ENCODE measurements at regions not wholly inside any gene's neighbourhood (a gene's known extent, or its start where the extent isn't known, plus 50 kb on each side); places are given as distances from the start of the nearest gene placed in this dataset.

DNA sequence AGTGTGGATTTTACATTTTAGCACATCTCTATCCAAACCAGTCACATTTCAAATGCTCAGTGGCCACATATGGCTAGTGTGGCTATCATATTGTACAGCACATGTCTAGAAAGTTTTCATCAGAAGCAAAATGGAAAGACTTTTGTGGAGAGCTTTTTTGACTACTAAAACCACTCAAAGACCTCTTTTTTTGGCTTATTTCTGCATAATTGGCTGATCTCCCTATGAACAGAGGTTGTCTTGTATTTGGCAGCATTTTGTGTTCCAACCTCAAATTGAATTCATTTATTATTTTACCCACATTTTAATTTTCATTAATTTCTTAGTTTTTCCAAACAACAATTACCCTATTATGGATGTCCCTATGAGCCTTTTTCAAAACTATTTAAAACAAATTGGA is 395.7 kb downstream of the TLE1 start:
- ChIA-PET CTCF (no interaction called here), POLR2A (no interaction called here)
- H3K4me3 ChIP-seq (ENCODE audit: low read length), result no peak overlapping the region
- no peak for DNase-seq
- no peak for ATAC-seq
- peaks cover 0 to 3% (median 0%) of the 10 kb centered on the region in 7 donors for H3K4me1 Mint-ChIP-seq
- no peaks in the 10 kb centered on the region for H3K36me3 ChIP-seq (ENCODE audit: control insufficient read depth in 2 of 3, insufficient read depth in 3 of 3, low read length in 3 of 3)
- intact Hi-C loops (cut with micrococcal nuclease), result no loop called here
- no peaks in the 10 kb centered on the region for H3K4me1 ChIP-seq (ENCODE audit: control insufficient read depth in 2 of 2, insufficient read depth in 2 of 2, low read length in 2 of 2)
- no peak overlapping the region for H3K27ac Mint-ChIP-seq
- peaks cover 0 to 7% (median 0%) of the 10 kb centered on the region in 5 donors for H3K27me3 Mint-ChIP-seq
- H3K27ac ChIP-seq (ENCODE audit: low read depth, low read length), result no peak overlapping the region
- no peaks in the 10 kb centered on the region for H3K9me3 ChIP-seq (ENCODE audit: control insufficient read depth in 2 of 3, low read length in 3 of 3)
- peaks cover 0 to 30% (median 4%) of the 10 kb centered on the region in 11 donors for H3K9me3 Mint-ChIP-seq
- no peak overlapping the region for H3K4me3 Mint-ChIP-seq
- no peaks in the 10 kb centered on the region for H3K36me3 Mint-ChIP-seq
- H3K27me3 ChIP-seq (ENCODE audit: control insufficient read depth in 2 of 2, insufficient read depth in 2 of 2, low read length in 2 of 2), result no peaks in the 10 kb centered on the region

DNA sequence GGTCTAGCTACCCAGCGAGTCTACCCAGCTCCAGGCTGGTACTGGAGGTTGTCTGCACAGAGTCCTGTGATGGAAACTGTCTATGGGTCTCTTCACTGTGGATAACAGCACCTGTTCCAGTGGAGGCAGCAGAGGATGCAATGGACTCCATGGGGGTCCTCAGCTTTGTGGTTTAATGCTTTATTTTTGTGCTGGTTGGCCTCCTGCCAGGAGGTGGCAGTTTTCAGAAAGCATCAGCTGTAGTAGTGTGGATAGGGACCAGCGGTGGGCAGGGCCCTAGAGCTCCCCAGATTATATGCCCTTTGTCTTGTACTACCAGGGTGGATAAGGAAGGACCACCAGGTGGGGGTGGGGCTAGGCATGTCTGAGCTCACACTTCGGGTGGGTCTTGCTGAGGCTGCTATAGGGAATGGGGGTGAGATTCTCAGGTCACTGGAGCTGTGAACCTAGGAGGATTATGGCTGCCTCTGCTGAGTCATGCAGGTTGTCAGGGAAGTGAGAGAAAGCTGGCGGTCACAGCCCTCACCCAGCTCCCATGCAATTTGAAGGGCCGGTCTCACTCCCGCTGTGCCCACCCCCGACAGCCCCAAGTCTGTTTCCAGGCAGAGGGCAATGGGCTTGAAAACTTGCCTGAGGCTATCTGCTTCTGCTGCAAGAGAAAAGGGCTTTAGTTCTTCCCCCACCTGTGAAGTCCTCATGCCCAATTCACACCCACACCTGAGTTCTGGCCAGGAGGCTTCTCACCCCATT is 397.1 kb downstream of the TLE1 start:
- ChIA-PET CTCF (no interaction called here), POLR2A (no interaction called here)
- H3K4me3 ChIP-seq (ENCODE audit: low read length), result no peak overlapping the region
- H3K36me3 ChIP-seq (ENCODE audit: control insufficient read depth in 2 of 3, insufficient read depth in 3 of 3, low read length in 3 of 3), result no peaks in the 10 kb centered on the region
- intact Hi-C loops (cut with micrococcal nuclease), result no loop called here
- no peak overlapping the region for H3K27ac ChIP-seq (ENCODE audit: low read depth, low read length)
- H3K4me1 ChIP-seq (ENCODE audit: control insufficient read depth in 2 of 2, insufficient read depth in 2 of 2, low read length in 2 of 2), result no peaks in the 10 kb centered on the region
- no peaks in the 10 kb centered on the region for H3K36me3 Mint-ChIP-seq
- ATAC-seq (no peak), DNase-seq (no peak)
- no peaks in the 10 kb centered on the region for H3K27me3 ChIP-seq (ENCODE audit: control insufficient read depth in 2 of 2, insufficient read depth in 2 of 2, low read length in 2 of 2)
- peaks cover 0 to 3% (median 0%) of the 10 kb centered on the region in 7 donors for H3K4me1 Mint-ChIP-seq
- H3K27ac Mint-ChIP-seq, result no peak overlapping the region
- peaks cover 0 to 7% (median 0%) of the 10 kb centered on the region in 5 donors for H3K27me3 Mint-ChIP-seq
- H3K9me3 ChIP-seq (ENCODE audit: control insufficient read depth in 2 of 3, low read length in 3 of 3), result no peaks in the 10 kb centered on the region
- H3K4me3 Mint-ChIP-seq, result no peak overlapping the region
- H3K9me3 Mint-ChIP-seq, result peaks cover 0 to 26% (median 9%) of the 10 kb centered on the region in 11 donors

- POLR2A ChIA-PET, result no interaction called here
- intact Hi-C loops (cut with micrococcal nuclease), result no loop called here
- H3K4me1 ChIP-seq (ENCODE audit: control insufficient read depth in 2 of 2, insufficient read depth in 2 of 2, low read length in 2 of 2), result no peaks in the 10 kb centered on the region
- no peak overlapping the region for H3K4me3 ChIP-seq (ENCODE audit: low read length)
- no peaks in the 10 kb centered on the region for H3K9me3 ChIP-seq (ENCODE audit: control insufficient read depth in 2 of 3, low read length in 3 of 3)
- DNase-seq (no peak), ATAC-seq (no peak)
- Mint-ChIP-seq H3K4me1 (peaks cover 0 to 3% (median 0%) of the 10 kb centered on the region in 7 donors), H3K36me3 (no peaks in the 10 kb centered on the region), H3K27ac (no peak overlapping the region), H3K27me3 (peaks cover 0 to 7% (median 0%) of the 10 kb centered on the region in 5 donors), H3K4me3 (no peak overlapping the region), H3K9me3 (peaks cover 3 to 37% (median 14%) of the 10 kb centered on the region in 11 donors)
- H3K27ac ChIP-seq (ENCODE audit: low read depth, low read length), result no peak overlapping the region
- no peaks in the 10 kb centered on the region for H3K36me3 ChIP-seq (ENCODE audit: control insufficient read depth in 2 of 3, insufficient read depth in 3 of 3, low read length in 3 of 3)
- H3K27me3 ChIP-seq (ENCODE audit: control insufficient read depth in 2 of 2, insufficient read depth in 2 of 2, low read length in 2 of 2), result no peaks in the 10 kb centered on the region
- CTCF ChIA-PET, result no interaction called here
Measured at GRCh38 chr9:81289622-81290021, 399.7 kb downstream of the TLE1 start.

DNA sequence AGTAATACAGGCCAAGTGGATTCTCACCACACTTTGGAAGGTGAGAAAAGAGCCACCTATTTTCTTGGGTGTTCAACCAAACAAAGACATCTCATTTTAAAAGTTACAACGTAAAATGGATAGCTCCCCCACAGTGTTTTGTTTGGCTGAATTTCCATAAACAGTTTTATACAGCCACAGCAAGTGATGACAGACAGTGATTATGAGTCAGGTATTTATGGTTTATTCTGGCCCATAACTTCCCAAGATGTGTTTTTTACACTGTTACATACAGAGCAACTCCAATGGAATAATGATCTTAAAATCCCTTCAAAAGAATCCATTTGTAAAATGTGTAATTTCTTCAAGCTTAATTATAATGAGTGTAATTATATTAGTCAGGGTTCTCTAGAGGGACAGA is 421.3 kb downstream of the TLE1 start:
- Mint-ChIP-seq H3K36me3 (no peaks in the 10 kb centered on the region), H3K27ac (no peak overlapping the region), H3K9me3 (peaks cover 0 to 16% (median 7%) of the 10 kb centered on the region in 11 donors), H3K27me3 (no peaks in the 10 kb centered on the region), H3K4me3 (no peak overlapping the region), H3K4me1 (no peaks in the 10 kb centered on the region)
- no peak overlapping the region for H3K4me3 ChIP-seq (ENCODE audit: low read length)
- H3K27ac ChIP-seq (ENCODE audit: low read depth, low read length), result no peak overlapping the region
- no peaks in the 10 kb centered on the region for H3K27me3 ChIP-seq (ENCODE audit: control insufficient read depth in 2 of 2, insufficient read depth in 2 of 2, low read length in 2 of 2)
- intact Hi-C loops (cut with micrococcal nuclease), result no loop called here
- no peaks in the 10 kb centered on the region for H3K4me1 ChIP-seq (ENCODE audit: control insufficient read depth in 2 of 2, insufficient read depth in 2 of 2, low read length in 2 of 2)
- ChIA-PET CTCF (no interaction called here), POLR2A (no interaction called here)
- ATAC-seq (no peak), DNase-seq (no peak)
- H3K36me3 ChIP-seq (ENCODE audit: control insufficient read depth in 2 of 3, insufficient read depth in 3 of 3, low read length in 3 of 3), result no peaks in the 10 kb centered on the region
- H3K9me3 ChIP-seq (ENCODE audit: control insufficient read depth in 2 of 3, low read length in 3 of 3), result no peaks in the 10 kb centered on the region

DNA sequence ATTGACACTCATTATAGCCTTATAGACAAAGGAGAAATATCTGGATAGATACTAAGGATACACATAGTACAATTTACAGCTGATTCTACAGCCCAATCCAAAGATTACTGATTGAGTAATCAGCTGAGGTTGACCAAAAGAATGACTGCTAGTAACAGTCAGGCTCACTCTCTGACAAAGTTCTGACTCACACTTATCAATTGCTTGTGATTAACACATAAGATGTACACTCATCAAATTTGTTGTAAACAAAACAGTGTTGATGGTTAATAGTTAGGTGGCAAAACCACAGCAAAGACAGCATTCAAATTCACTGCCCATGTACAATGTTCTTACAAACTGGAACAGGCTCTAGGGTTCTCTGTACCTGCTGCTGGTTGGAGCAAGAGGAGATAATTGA is 422.7 kb downstream of the TLE1 start:
- H3K9me3 Mint-ChIP-seq, result peaks cover 0 to 19% (median 7%) of the 10 kb centered on the region in 11 donors
- CTCF ChIA-PET, result no interaction called here
- H3K4me3 Mint-ChIP-seq, result no peak overlapping the region
- no peaks in the 10 kb centered on the region for H3K4me1 ChIP-seq (ENCODE audit: control insufficient read depth in 2 of 2, insufficient read depth in 2 of 2, low read length in 2 of 2)
- H3K27me3 Mint-ChIP-seq, result no peaks in the 10 kb centered on the region
- no peaks in the 10 kb centered on the region for H3K9me3 ChIP-seq (ENCODE audit: control insufficient read depth in 2 of 3, low read length in 3 of 3)
- no peak overlapping the region for H3K27ac ChIP-seq (ENCODE audit: low read depth, low read length)
- no peak for ATAC-seq
- no peaks in the 10 kb centered on the region for H3K36me3 ChIP-seq (ENCODE audit: control insufficient read depth in 2 of 3, insufficient read depth in 3 of 3, low read length in 3 of 3)
- H3K4me3 ChIP-seq (ENCODE audit: low read length), result no peak overlapping the region
- H3K27ac Mint-ChIP-seq, result no peak overlapping the region
- no peak for DNase-seq
- H3K27me3 ChIP-seq (ENCODE audit: control insufficient read depth in 2 of 2, insufficient read depth in 2 of 2, low read length in 2 of 2), result no peaks in the 10 kb centered on the region
- H3K4me1 Mint-ChIP-seq, result no peaks in the 10 kb centered on the region
- no peaks in the 10 kb centered on the region for H3K36me3 Mint-ChIP-seq
- intact Hi-C loops (cut with micrococcal nuclease), result no loop called here
- POLR2A ChIA-PET, result no interaction called here

DNA sequence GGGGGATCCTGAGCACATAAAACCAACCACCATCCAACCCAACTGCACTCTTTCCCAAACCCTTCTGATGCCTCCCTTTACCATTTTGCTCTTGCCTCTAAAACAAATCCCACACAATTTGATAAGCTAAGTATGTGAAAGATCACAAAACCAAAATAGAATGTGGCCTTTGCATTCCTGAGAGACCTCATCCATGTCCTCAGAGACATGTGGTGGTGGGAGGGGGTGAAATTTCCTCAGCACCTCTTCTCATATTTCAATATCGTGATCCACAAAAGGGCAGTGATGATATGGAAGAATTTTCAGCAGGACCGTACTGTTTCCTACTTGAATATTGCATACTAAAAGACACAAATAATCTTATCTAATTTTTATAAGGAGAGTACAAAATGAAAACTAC is 423.3 kb downstream of the TLE1 start:
- H3K4me3 Mint-ChIP-seq, result no peak overlapping the region
- intact Hi-C loops (cut with micrococcal nuclease), result no loop called here
- H3K9me3 Mint-ChIP-seq, result peaks cover 0 to 22% (median 11%) of the 10 kb centered on the region in 11 donors
- H3K36me3 Mint-ChIP-seq, result no peaks in the 10 kb centered on the region
- Histone ChIP-seq H3K27me3 (ENCODE audit: control insufficient read depth in 2 of 2, insufficient read depth in 2 of 2, low read length in 2 of 2) (no peaks in the 10 kb centered on the region), H3K4me3 (ENCODE audit: low read length) (no peak overlapping the region), H3K4me1 (ENCODE audit: control insufficient read depth in 2 of 2, insufficient read depth in 2 of 2, low read length in 2 of 2) (no peaks in the 10 kb centered on the region), H3K9me3 (ENCODE audit: control insufficient read depth in 2 of 3, low read length in 3 of 3) (no peaks in the 10 kb centered on the region), H3K27ac (ENCODE audit: low read depth, low read length) (no peak overlapping the region), H3K36me3 (ENCODE audit: control insufficient read depth in 2 of 3, insufficient read depth in 3 of 3, low read length in 3 of 3) (no peaks in the 10 kb centered on the region)
- no peak for DNase-seq
- ChIA-PET POLR2A (no interaction called here), CTCF (no interaction called here)
- H3K27ac Mint-ChIP-seq, result no peak overlapping the region
- no peaks in the 10 kb centered on the region for H3K4me1 Mint-ChIP-seq
- no peaks in the 10 kb centered on the region for H3K27me3 Mint-ChIP-seq
- ATAC-seq, result no peak

- CTCF ChIA-PET, result no interaction called here
- ATAC-seq (no peak), DNase-seq (no peak)
- H3K27ac Mint-ChIP-seq, result no peak overlapping the region
- intact Hi-C loops (cut with micrococcal nuclease), result no loop called here
- no peaks in the 10 kb centered on the region for H3K4me1 Mint-ChIP-seq
- no peak overlapping the region for H3K4me3 Mint-ChIP-seq
- no peaks in the 10 kb centered on the region for H3K36me3 Mint-ChIP-seq
- H3K27me3 Mint-ChIP-seq, result no peaks in the 10 kb centered on the region
- no peak overlapping the region for H3K4me3 ChIP-seq (ENCODE audit: low read length)
- H3K4me1 ChIP-seq (ENCODE audit: control insufficient read depth in 2 of 2, insufficient read depth in 2 of 2, low read length in 2 of 2), result no peaks in the 10 kb centered on the region
- H3K27me3 ChIP-seq (ENCODE audit: control insufficient read depth in 2 of 2, insufficient read depth in 2 of 2, low read length in 2 of 2), result no peaks in the 10 kb centered on the region
- H3K27ac ChIP-seq (ENCODE audit: low read depth, low read length), result no peak overlapping the region
- H3K36me3 ChIP-seq (ENCODE audit: control insufficient read depth in 2 of 3, insufficient read depth in 3 of 3, low read length in 3 of 3), result no peaks in the 10 kb centered on the region
- no peaks in the 10 kb centered on the region for H3K9me3 ChIP-seq (ENCODE audit: control insufficient read depth in 2 of 3, low read length in 3 of 3)
- POLR2A ChIA-PET, result no interaction called here
- peaks cover 0 to 24% (median 12%) of the 10 kb centered on the region in 11 donors for H3K9me3 Mint-ChIP-seq
Measured at GRCh38 chr9:81264516-81264915, 424.8 kb downstream of the TLE1 start.

All from naive thymus-derived CD4-positive, alpha-beta T cell (primary cell).